Epithelial cell of proximal tubule (primary cell): ENCODE measurements at regions not wholly inside any gene's neighbourhood (a gene's known extent, or its start where the extent isn't known, plus 50 kb on each side); places are given as distances from the start of the nearest gene placed in this dataset.

ENCODE experiments used
- DNase-seq: peaks from one replicate; pipeline ENCODE4 v3.0.0-alpha.2; 2011; ENCODE audit warnings: low read depth
- H3K4me3 ChIP-seq: 2 replicates; pipeline ENCODE4 v1.5.1; 2011; ENCODE audit warnings: low read depth, mild to moderate bottlenecking, low read length
- CTCF ChIP-seq: conservative IDR thresholded peaks from 2 replicates; pipeline ENCODE4 v1.5.1; 2012; ENCODE audit warnings: low read depth, mild to moderate bottlenecking, low read length

- DNase-seq: no peak
- H3K4me3 ChIP-seq: no peak overlapping the region
- TF ChIP-seq CTCF: no peak
Measured at GRCh38 chr10:33406596-33406995, 72.1 kb upstream of the NRP1 start.

- no peak for TF ChIP-seq CTCF
- H3K4me3 ChIP-seq: no peak overlapping the region
- no peak for DNase-seq
Measured at GRCh38 chr10:33402220-33403073, 68.0 kb upstream of the NRP1 start.

- TF ChIP-seq CTCF: no peak
- DNase-seq: no peak
- no peak overlapping the region for H3K4me3 ChIP-seq
Measured at GRCh38 chr10:33401300-33401699, 66.8 kb upstream of the NRP1 start.

- no peak overlapping the region for H3K4me3 ChIP-seq
- TF ChIP-seq CTCF: no peak
- DNase-seq: no peak
Measured at GRCh38 chr10:33398796-33399195, 64.3 kb upstream of the NRP1 start.

GRCh38 chr10:33396938-33397337 is 62.5 kb upstream of the NRP1 start:
- no peak overlapping the region for H3K4me3 ChIP-seq
- TF ChIP-seq CTCF: no peak
- DNase-seq: no peak

- no peak overlapping the region for H3K4me3 ChIP-seq
- TF ChIP-seq CTCF: no peak
- DNase-seq: no peak
Measured at GRCh38 chr10:33396279-33396678, 61.8 kb upstream of the NRP1 start.

- no peak overlapping the region for H3K4me3 ChIP-seq
- no peak for TF ChIP-seq CTCF
- DNase-seq: no peak
Measured at GRCh38 chr10:33395201-33395600, 60.7 kb upstream of the NRP1 start.
